ENCODE measurements at regions not wholly inside any gene's neighbourhood (a gene's known extent, or its start where the extent isn't known, plus 50 kb on each side); places are given as distances from the start of the nearest gene placed in this dataset.

DNA sequence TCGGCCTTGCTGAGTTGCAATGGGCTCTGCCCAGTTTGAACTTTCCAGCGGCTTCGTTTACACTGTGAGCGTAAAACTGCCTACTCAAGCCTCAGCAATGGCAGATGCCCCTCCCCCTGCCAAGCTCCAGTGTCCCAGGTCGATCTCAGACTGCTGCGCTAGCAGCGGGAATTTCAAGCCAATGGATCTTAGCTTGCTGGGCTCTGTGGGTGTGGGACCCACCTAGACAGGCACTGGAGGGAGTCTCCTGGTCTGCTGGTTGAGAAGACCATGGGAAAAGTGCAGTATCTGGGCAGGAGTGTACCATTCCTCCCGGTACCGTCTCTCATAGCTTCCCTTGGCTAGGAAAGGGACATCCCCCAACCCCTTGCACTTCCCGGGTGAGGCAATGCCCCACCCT, 88.2 kb downstream of the KLHL28 start:
- no peak for DNase-seq (ENCODE audit: low read depth, low spot score)
- Mint-ChIP-seq H3K27me3 (ENCODE audit: low read depth) (peaks cover 7% of the 10 kb centered on the region), H3K4me1 (no peaks in the 10 kb centered on the region), H3K4me3 (no peak overlapping the region), H3K36me3 (ENCODE audit: low read depth) (no peaks in the 10 kb centered on the region), H3K27ac (ENCODE audit: unreplicated experiment) (no peak overlapping the region), H3K9me3 (peaks cover 4% of the 10 kb centered on the region)
- TF ChIP-seq, protein P1, sequence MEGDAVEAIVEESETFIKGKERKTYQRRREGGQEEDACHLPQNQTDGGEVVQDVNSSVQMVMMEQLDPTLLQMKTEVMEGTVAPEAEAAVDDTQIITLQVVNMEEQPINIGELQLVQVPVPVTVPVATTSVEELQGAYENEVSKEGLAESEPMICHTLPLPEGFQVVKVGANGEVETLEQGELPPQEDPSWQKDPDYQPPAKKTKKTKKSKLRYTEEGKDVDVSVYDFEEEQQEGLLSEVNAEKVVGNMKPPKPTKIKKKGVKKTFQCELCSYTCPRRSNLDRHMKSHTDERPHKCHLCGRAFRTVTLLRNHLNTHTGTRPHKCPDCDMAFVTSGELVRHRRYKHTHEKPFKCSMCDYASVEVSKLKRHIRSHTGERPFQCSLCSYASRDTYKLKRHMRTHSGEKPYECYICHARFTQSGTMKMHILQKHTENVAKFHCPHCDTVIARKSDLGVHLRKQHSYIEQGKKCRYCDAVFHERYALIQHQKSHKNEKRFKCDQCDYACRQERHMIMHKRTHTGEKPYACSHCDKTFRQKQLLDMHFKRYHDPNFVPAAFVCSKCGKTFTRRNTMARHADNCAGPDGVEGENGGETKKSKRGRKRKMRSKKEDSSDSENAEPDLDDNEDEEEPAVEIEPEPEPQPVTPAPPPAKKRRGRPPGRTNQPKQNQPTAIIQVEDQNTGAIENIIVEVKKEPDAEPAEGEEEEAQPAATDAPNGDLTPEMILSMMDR (conservative IDR thresholded peaks at IDR 0.05), result no peak

DNA sequence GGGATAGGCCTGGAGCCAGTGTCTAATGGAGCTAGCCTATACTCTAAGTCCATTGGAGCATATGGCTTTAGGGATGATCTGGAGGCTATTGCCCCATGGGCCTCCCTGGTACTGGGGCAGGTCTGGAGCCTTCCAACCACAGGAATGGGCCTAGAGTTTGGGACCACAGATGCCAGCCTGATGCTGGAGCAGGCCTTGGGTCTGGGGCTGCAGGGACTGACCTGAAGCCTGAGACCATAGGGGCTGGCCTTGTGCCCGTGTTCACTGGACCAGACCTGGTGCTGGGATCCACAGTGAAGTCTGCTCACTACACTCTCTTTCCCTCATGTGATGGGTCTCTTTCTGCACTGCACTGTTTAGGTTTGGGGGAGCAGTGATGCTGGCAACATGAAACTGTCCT, 95.0 kb downstream of the KLHL28 start:
- no peak overlapping the region for H3K4me3 Mint-ChIP-seq
- peaks cover 9% of the 10 kb centered on the region for H3K27me3 Mint-ChIP-seq (ENCODE audit: low read depth)
- H3K4me1 Mint-ChIP-seq, result no peaks in the 10 kb centered on the region
- TF ChIP-seq, protein P1 (conservative IDR thresholded peaks at IDR 0.05), result no peak
- H3K36me3 Mint-ChIP-seq (ENCODE audit: low read depth), result no peaks in the 10 kb centered on the region
- H3K27ac Mint-ChIP-seq (ENCODE audit: unreplicated experiment), result no peak overlapping the region
- H3K9me3 Mint-ChIP-seq, result no peaks in the 10 kb centered on the region
- no peak for DNase-seq (ENCODE audit: low read depth, low spot score)

DNA sequence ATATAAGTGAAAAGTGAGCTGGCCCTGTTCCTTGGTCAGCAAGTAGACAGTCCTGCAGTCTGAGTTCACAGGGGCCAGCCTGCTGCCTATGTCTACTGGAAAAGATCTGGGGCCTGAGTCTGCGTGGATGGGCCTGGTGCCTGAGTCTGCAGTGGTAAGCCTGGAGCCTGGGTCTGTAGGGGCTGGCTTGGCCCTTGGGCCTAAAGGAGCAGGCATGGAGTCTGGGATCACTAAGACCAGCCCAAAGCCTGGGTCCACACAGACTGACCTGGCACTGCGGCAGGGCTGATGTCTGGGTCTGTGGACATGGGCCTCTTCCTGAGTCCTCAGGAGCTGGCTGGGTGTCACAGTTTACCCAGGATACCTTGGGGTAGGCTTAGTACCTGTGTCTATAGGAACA, 95.4 kb downstream of the KLHL28 start:
- no peak overlapping the region for H3K4me3 Mint-ChIP-seq
- no peaks in the 10 kb centered on the region for H3K9me3 Mint-ChIP-seq
- H3K36me3 Mint-ChIP-seq (ENCODE audit: low read depth), result no peaks in the 10 kb centered on the region
- H3K4me1 Mint-ChIP-seq, result no peaks in the 10 kb centered on the region
- TF ChIP-seq, protein P1 (conservative IDR thresholded peaks at IDR 0.05), result no peak
- DNase-seq (ENCODE audit: low read depth, low spot score), result no peak
- H3K27me3 Mint-ChIP-seq (ENCODE audit: low read depth), result peaks cover 9% of the 10 kb centered on the region
- no peak overlapping the region for H3K27ac Mint-ChIP-seq (ENCODE audit: unreplicated experiment)

DNA sequence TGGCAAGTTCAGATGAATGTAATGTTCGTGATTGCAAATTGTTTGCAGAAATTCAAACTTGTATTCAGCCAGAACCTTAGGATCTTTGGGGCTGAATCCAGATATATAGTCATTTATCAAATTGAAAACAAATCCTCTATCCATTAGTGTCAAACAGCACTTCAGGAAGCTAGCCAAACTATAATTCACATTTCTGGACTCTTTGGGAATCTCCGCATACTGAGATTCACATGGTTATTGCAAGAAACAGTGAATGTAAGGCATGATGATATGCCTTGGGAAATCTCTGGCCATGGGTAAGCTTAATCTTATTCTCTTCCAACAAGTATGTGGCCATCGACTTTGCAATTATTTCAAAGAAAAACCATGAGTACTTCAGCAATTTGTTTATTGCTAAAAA, 98.5 kb downstream of the KLHL28 start:
- DNase-seq (ENCODE audit: low read depth, low spot score), result no peak
- peaks cover 2% of the 10 kb centered on the region for H3K9me3 Mint-ChIP-seq
- H3K27me3 Mint-ChIP-seq (ENCODE audit: low read depth), result peaks cover 8% of the 10 kb centered on the region
- H3K36me3 Mint-ChIP-seq (ENCODE audit: low read depth), result no peaks in the 10 kb centered on the region
- H3K27ac Mint-ChIP-seq (ENCODE audit: unreplicated experiment), result no peak overlapping the region
- no peak overlapping the region for H3K4me3 Mint-ChIP-seq
- no peaks in the 10 kb centered on the region for H3K4me1 Mint-ChIP-seq
- TF ChIP-seq, protein P1 (conservative IDR thresholded peaks at IDR 0.05), result no peak

DNA sequence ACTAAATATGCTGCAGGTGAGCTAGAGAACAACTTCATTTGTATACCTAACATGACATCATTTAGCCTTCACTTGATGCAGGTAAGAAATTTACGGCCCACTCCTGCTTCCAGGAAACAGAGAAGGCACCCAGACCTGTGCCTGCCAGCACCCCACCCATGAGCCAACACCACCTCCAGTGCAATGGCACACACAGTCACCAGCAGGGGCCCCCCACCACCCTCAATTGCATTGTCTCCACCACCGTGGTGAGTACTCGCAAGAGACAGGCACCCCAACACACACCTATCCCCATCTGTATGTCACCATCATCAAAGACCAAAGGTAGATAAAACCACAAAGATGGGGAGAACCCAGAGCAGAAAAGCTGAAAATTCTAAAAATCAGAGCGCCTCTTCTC, 107.6 kb downstream of the KLHL28 start:
- Mint-ChIP-seq H3K27me3 (ENCODE audit: low read depth) (peaks cover 6% of the 10 kb centered on the region), H3K4me3 (no peak overlapping the region), H3K27ac (ENCODE audit: unreplicated experiment) (no peak overlapping the region), H3K9me3 (peaks cover 5% of the 10 kb centered on the region), H3K4me1 (no peaks in the 10 kb centered on the region), H3K36me3 (ENCODE audit: low read depth) (peaks cover 3% of the 10 kb centered on the region)
- DNase-seq (ENCODE audit: low read depth, low spot score), result no peak
- TF ChIP-seq, protein P1 (conservative IDR thresholded peaks at IDR 0.05), result no peak

Measured in neural crest cell (in vitro differentiated cells).